ENCODE measurements at regions not wholly inside any gene's neighbourhood (a gene's known extent, or its start where the extent isn't known, plus 50 kb on each side); places are given as distances from the start of the nearest gene placed in this dataset.

- H3K4me3 ChIP-seq = no peak overlapping the region
- no peak for DNase-seq (ENCODE audit: low spot score in 2 of 2)
- TF ChIP-seq CTCF (IDR thresholded peaks at IDR 0.05) (no peak), EP300 (IDR thresholded peaks at IDR 0.05) (no peak), POLR2AphosphoS5 (IDR thresholded peaks at IDR 0.05) (no peak), POLR2A (IDR thresholded peaks at IDR 0.05) (no peak)
- 70% methylated on average over 4 of the region's 4 CpGs for WGBS
- no peaks in the 10 kb centered on the region for H3K4me1 ChIP-seq
- H3K27me3 ChIP-seq = no peaks in the 10 kb centered on the region
- H3K36me3 ChIP-seq = no peaks in the 10 kb centered on the region
- H3K9me3 ChIP-seq = no peaks in the 10 kb centered on the region
- no peak overlapping the region for H3K27ac ChIP-seq
Measured at GRCh38 chr3:79898907-79899306, 131.1 kb upstream of the ROBO1 start.

GRCh38 chr3:79896086-79896485 is 128.3 kb upstream of the ROBO1 start:
- H3K9me3 ChIP-seq = no peaks in the 10 kb centered on the region
- 40% methylated on average over 1 of the region's 1 CpG for WGBS
- no peak overlapping the region for H3K4me3 ChIP-seq
- H3K27me3 ChIP-seq = no peaks in the 10 kb centered on the region
- H3K36me3 ChIP-seq = no peaks in the 10 kb centered on the region
- no peak overlapping the region for H3K27ac ChIP-seq
- DNase-seq (ENCODE audit: low spot score in 2 of 2) = no peak
- no peaks in the 10 kb centered on the region for H3K4me1 ChIP-seq
- TF ChIP-seq POLR2A (IDR thresholded peaks at IDR 0.05) = no peak
- no peak for TF ChIP-seq EP300 (IDR thresholded peaks at IDR 0.05)
- TF ChIP-seq POLR2AphosphoS5 (IDR thresholded peaks at IDR 0.05) = no peak
- no peak for TF ChIP-seq CTCF (IDR thresholded peaks at IDR 0.05)

GRCh38 chr3:79887213-79887612 is 119.4 kb upstream of the ROBO1 start:
- H3K27ac ChIP-seq = no peak overlapping the region
- H3K4me1 ChIP-seq = no peaks in the 10 kb centered on the region
- no peaks in the 10 kb centered on the region for H3K27me3 ChIP-seq
- 53% methylated on average over 2 of the region's 2 CpGs for WGBS
- H3K9me3 ChIP-seq = no peaks in the 10 kb centered on the region
- no peak overlapping the region for H3K4me3 ChIP-seq
- H3K36me3 ChIP-seq = no peaks in the 10 kb centered on the region
- DNase-seq (ENCODE audit: low spot score in 2 of 2) = no peak
- TF ChIP-seq POLR2AphosphoS5 (IDR thresholded peaks at IDR 0.05) (no peak), EP300 (IDR thresholded peaks at IDR 0.05) (no peak), CTCF (IDR thresholded peaks at IDR 0.05) (no peak), POLR2A (IDR thresholded peaks at IDR 0.05) (no peak)

- H3K27ac ChIP-seq = no peak overlapping the region
- H3K4me1 ChIP-seq = no peaks in the 10 kb centered on the region
- TF ChIP-seq CTCF (IDR thresholded peaks at IDR 0.05) (no peak), EP300 (IDR thresholded peaks at IDR 0.05) (no peak), POLR2A (IDR thresholded peaks at IDR 0.05) (no peak), POLR2AphosphoS5 (IDR thresholded peaks at IDR 0.05) (no peak)
Measured at GRCh38 chr3:79886204-79886603, 118.4 kb upstream of the ROBO1 start.

GRCh38 chr3:79885407-79885806 is 117.6 kb upstream of the ROBO1 start:
- no peaks in the 10 kb centered on the region for H3K36me3 ChIP-seq
- DNase-seq (ENCODE audit: low spot score in 2 of 2) = no peak
- H3K9me3 ChIP-seq = no peaks in the 10 kb centered on the region
- H3K4me3 ChIP-seq = no peak overlapping the region
- no peak overlapping the region for H3K27ac ChIP-seq
- WGBS = 46% methylated on average over 4 of the region's 4 CpGs
- no peaks in the 10 kb centered on the region for H3K27me3 ChIP-seq
- H3K4me1 ChIP-seq = no peaks in the 10 kb centered on the region
- TF ChIP-seq POLR2A (IDR thresholded peaks at IDR 0.05) (no peak), EP300 (IDR thresholded peaks at IDR 0.05) (no peak), CTCF (IDR thresholded peaks at IDR 0.05) (no peak), POLR2AphosphoS5 (IDR thresholded peaks at IDR 0.05) (no peak)

More at GRCh38 chr3:79886204-79886603, 118.4 kb upstream of the ROBO1 start:
- H3K9me3 ChIP-seq = no peaks in the 10 kb centered on the region
- H3K36me3 ChIP-seq = no peaks in the 10 kb centered on the region
- DNase-seq (ENCODE audit: low spot score in 2 of 2) = no peak
- no peak overlapping the region for H3K4me3 ChIP-seq
- 38% methylated on average over 4 of the region's 4 CpGs for WGBS
- H3K27me3 ChIP-seq = no peaks in the 10 kb centered on the region

Data from suprapubic skin (tissue), 4 donors.